ENCODE measurements at regions not wholly inside any gene's neighbourhood (a gene's known extent, or its start where the extent isn't known, plus 50 kb on each side); places are given as distances from the start of the nearest gene placed in this dataset.

DNA sequence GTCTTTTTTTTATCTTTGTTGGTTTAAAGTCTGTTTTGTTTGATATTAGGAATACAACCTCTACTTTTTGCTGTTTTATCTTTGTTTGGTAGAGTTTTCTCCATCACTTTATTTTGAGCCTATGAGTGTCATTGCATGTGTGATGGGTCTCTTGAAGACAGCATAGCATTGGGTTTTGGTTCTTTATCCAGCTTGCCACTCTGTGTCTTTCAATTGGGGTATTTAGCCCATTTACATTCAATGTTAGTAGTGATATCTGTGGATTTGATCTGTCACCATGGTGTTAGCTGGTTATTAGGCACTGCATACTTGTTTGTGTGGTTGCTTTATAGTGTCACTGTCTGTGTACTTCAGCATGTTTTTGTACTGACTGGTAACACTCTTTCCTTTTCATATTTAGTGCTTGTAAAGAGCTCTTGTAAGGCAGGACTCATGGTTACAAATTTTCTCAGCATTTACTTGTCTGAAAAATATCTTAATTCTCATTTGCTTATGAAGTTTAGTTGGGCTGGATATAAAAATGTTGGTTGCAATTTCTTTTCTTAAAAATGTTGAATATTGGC, 845.5 kb downstream of the TLE4 start:
- CTCF ChIA-PET: no interaction called here
- H3K27ac Mint-ChIP-seq (ENCODE audit: unreplicated experiment): no peak overlapping the region
- BruUV-seq (replicated peaks): no TSS peak
- no peak for DNase-seq
- H3K4me3 Mint-ChIP-seq (ENCODE audit: low read depth, unreplicated experiment): no peak overlapping the region
- no peaks in the 10 kb centered on the region for H3K36me3 Mint-ChIP-seq (ENCODE audit: insufficient read depth, unreplicated experiment)
- H3K27me3 Mint-ChIP-seq (ENCODE audit: unreplicated experiment): no peaks in the 10 kb centered on the region
- peaks cover 8% of the 10 kb centered on the region for H3K9me3 Mint-ChIP-seq (ENCODE audit: low read depth, unreplicated experiment)
- H3K4me1 Mint-ChIP-seq (ENCODE audit: low read depth, unreplicated experiment): no peaks in the 10 kb centered on the region
- TF ChIP-seq, protein P1, sequence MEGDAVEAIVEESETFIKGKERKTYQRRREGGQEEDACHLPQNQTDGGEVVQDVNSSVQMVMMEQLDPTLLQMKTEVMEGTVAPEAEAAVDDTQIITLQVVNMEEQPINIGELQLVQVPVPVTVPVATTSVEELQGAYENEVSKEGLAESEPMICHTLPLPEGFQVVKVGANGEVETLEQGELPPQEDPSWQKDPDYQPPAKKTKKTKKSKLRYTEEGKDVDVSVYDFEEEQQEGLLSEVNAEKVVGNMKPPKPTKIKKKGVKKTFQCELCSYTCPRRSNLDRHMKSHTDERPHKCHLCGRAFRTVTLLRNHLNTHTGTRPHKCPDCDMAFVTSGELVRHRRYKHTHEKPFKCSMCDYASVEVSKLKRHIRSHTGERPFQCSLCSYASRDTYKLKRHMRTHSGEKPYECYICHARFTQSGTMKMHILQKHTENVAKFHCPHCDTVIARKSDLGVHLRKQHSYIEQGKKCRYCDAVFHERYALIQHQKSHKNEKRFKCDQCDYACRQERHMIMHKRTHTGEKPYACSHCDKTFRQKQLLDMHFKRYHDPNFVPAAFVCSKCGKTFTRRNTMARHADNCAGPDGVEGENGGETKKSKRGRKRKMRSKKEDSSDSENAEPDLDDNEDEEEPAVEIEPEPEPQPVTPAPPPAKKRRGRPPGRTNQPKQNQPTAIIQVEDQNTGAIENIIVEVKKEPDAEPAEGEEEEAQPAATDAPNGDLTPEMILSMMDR (IDR thresholded peaks at IDR 0.05; ENCODE audit: unreplicated experiment): no peak
- intact Hi-C loops (cut with micrococcal nuclease; ENCODE audit: unreplicated experiment): no loop called here

DNA sequence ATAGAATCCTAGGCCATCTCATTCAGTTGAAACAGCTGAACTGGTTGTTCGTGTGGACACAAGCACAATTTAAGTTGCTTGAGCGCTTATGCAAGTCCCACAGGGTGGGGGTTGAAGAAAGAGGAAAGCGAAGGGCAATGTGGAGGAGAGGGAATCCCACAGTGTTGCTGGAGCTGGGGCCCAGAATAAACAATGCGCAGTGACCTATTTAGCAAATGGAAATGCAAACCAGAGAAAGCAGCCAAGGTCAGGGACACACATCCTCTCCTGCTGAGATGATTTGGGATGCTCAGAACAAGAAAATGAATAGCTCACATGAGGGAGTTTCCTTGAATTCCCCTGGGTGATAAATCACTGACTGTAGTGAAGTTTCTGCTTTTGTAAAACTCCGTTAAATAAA, 838.3 kb downstream of the TLE4 start:
- H3K36me3 Mint-ChIP-seq (ENCODE audit: insufficient read depth, unreplicated experiment): no peaks in the 10 kb centered on the region
- TF ChIP-seq, protein P1 (IDR thresholded peaks at IDR 0.05; ENCODE audit: unreplicated experiment): no peak
- no TSS peak for BruUV-seq (replicated peaks)
- H3K4me1 Mint-ChIP-seq (ENCODE audit: low read depth, unreplicated experiment): no peaks in the 10 kb centered on the region
- H3K27me3 Mint-ChIP-seq (ENCODE audit: unreplicated experiment): no peaks in the 10 kb centered on the region
- CTCF ChIA-PET: no interaction called here
- no peak overlapping the region for H3K4me3 Mint-ChIP-seq (ENCODE audit: low read depth, unreplicated experiment)
- no peak overlapping the region for H3K27ac Mint-ChIP-seq (ENCODE audit: unreplicated experiment)
- H3K9me3 Mint-ChIP-seq (ENCODE audit: low read depth, unreplicated experiment): peaks cover 5% of the 10 kb centered on the region
- intact Hi-C loops (cut with micrococcal nuclease; ENCODE audit: unreplicated experiment): no loop called here
- DNase-seq: no peak

DNA sequence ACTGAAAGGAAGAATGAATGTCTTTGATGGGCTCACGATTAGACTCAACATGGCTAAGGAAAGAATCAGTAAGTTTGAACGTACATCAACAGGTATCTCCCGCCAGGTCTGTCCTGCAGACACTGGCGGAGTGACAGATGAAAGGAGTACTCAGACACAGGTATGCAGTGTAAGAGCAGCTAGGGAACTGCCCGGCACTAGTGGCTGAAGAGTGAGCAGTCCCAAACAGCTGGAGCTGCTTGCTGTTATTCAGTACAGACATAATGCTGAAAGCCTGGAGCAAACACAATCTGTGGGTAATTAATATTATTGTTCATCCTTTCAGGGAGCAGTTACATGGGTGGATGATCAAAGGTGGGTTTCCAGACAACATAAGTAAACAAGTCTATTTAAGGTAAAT, 835.5 kb downstream of the TLE4 start:
- intact Hi-C loops (cut with micrococcal nuclease; ENCODE audit: unreplicated experiment): no loop called here
- Mint-ChIP-seq H3K27ac (ENCODE audit: unreplicated experiment) (no peak overlapping the region), H3K9me3 (ENCODE audit: low read depth, unreplicated experiment) (peaks cover 3% of the 10 kb centered on the region), H3K4me1 (ENCODE audit: low read depth, unreplicated experiment) (no peaks in the 10 kb centered on the region), H3K4me3 (ENCODE audit: low read depth, unreplicated experiment) (no peak overlapping the region), H3K27me3 (ENCODE audit: unreplicated experiment) (no peaks in the 10 kb centered on the region), H3K36me3 (ENCODE audit: insufficient read depth, unreplicated experiment) (no peaks in the 10 kb centered on the region)
- BruUV-seq (replicated peaks): no TSS peak
- TF ChIP-seq, protein P1 (IDR thresholded peaks at IDR 0.05; ENCODE audit: unreplicated experiment): no peak
- CTCF ChIA-PET: no interaction called here
- no peak for DNase-seq

DNA sequence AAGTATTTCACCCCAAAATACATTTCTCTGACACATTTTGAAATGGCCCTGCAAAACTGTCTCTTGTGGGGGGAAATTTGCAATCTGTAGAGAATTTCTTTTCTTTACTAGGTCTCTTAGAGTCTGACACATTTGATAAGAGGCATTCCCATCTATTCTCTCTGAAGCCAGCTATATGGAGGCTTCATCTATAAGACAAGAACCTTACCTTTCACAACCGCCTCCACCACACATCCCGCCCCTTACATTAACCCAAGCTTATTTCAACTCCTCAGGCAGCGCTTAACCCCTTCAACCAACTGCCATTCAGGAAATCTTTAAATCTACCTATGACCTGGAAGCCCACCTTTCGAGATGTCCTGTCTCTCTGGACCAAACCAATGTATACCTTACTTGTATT, 829.5 kb downstream of the TLE4 start:
- intact Hi-C loops (cut with micrococcal nuclease; ENCODE audit: unreplicated experiment): no loop called here
- DNase-seq: no peak
- H3K27me3 Mint-ChIP-seq (ENCODE audit: unreplicated experiment): no peaks in the 10 kb centered on the region

More for the DNA sequence above, 829.5 kb downstream of the TLE4 start:
- Mint-ChIP-seq H3K36me3 (ENCODE audit: insufficient read depth, unreplicated experiment) (no peaks in the 10 kb centered on the region), H3K4me3 (ENCODE audit: low read depth, unreplicated experiment) (no peak overlapping the region), H3K9me3 (ENCODE audit: low read depth, unreplicated experiment) (peaks cover 3% of the 10 kb centered on the region), H3K4me1 (ENCODE audit: low read depth, unreplicated experiment) (no peaks in the 10 kb centered on the region), H3K27ac (ENCODE audit: unreplicated experiment) (no peak overlapping the region)
- CTCF ChIA-PET: no interaction called here
- TF ChIP-seq, protein P1 (IDR thresholded peaks at IDR 0.05; ENCODE audit: unreplicated experiment): no peak
- BruUV-seq (replicated peaks): no TSS peak
